ENCODE measurements at regions not wholly inside any gene's neighbourhood (a gene's known extent, or its start where the extent isn't known, plus 50 kb on each side); places are given as distances from the start of the nearest gene placed in this dataset.

GRCh38 chr4:18815081-18815778 lies 793.7 kb upstream of the LCORL start:
- no peak for TF ChIP-seq CTCF (IDR thresholded peaks at IDR 0.05)
- no peak for TF ChIP-seq POLR2A (IDR thresholded peaks at IDR 0.05)

All from heart left ventricle (tissue), 13 donors.